CD4-positive, alpha-beta T cell treated with Interleukin-12 subunit alpha and Interleukin-12 subunit beta, for 1 hour (primary cell): ENCODE measurements at regions not wholly inside any gene's neighbourhood (a gene's known extent, or its start where the extent isn't known, plus 50 kb on each side); places are given as distances from the start of the nearest gene placed in this dataset.
A peak's percentile ranks its signal among the peaks of the same experiment; 100 is the strongest.

Experiments used
- DNase-seq: peaks from one replicate; pipeline ENCODE4 v3.0.0-alpha.2; 2020

- DNase-seq, result no peak
Measured at GRCh38 chr3:141669434-141669833, 68.7 kb upstream of the RNF7 start.

- no peak for DNase-seq
Measured at GRCh38 chr3:141677701-141678100, 60.4 kb upstream of the RNF7 start.

- peak; percentile 4 for DNase-seq
Measured at GRCh38 chr3:141680620-141681389, 57.3 kb upstream of the RNF7 start.

- no peak for DNase-seq
Measured at GRCh38 chr3:141681390-141681780, 56.7 kb upstream of the RNF7 start.

- no peak for DNase-seq
Measured at GRCh38 chr3:141682007-141682406, 56.1 kb upstream of the RNF7 start.

GRCh38 chr3:141682921-141683320 lies 55.2 kb upstream of the RNF7 start:
- no peak for DNase-seq

- DNase-seq, result no peak
Measured at GRCh38 chr3:141684758-141685157, 53.3 kb upstream of the RNF7 start.

GRCh38 chr3:141686466-141687291 lies 51.4 kb upstream of the RNF7 start:
- DNase-seq, result peak; percentile 6
